Esophagus muscularis mucosa (tissue), 3 donors: ENCODE measurements at regions not wholly inside any gene's neighbourhood (a gene's known extent, or its start where the extent isn't known, plus 50 kb on each side); places are given as distances from the start of the nearest gene placed in this dataset.

Experiments
- CTCF ChIP-seq, 3 experiments: fragments of 200-600 bp in 2 of 3; fragments of 450-650 bp in 1 of 3; sonication (generic) in 2 of 3; IDR thresholded peaks; one replicate each; pipeline ENCODE4 v1.5.1; 2017 to 2019; ENCODE audit warnings: antibody characterized with exemption in 3 of 3, mild to moderate bottlenecking in 2 of 3, moderate library complexity in 1 of 3
- POLR2AphosphoS5 ChIP-seq, 2 donors: sonication (generic); formaldehyde crosslinking; IDR thresholded peaks; one replicate each; pipeline ENCODE4 v1.6.1; 2017; ENCODE audit warnings: antibody characterized with exemption in 2 of 2

- TF ChIP-seq POLR2AphosphoS5 (IDR thresholded peaks at IDR 0.05) (no peak), CTCF (IDR thresholded peaks at IDR 0.05) (no peak)
These were observed 617.9 kb upstream of the MKI67 start for GRCh38 chr10:128744092-128744491.
